ENCODE measurements at regions not wholly inside any gene's neighbourhood (a gene's known extent, or its start where the extent isn't known, plus 50 kb on each side); places are given as distances from the start of the nearest gene placed in this dataset.

GRCh38 chr3:74349015-74349414 lies 265.4 kb downstream of the CNTN3 start:
- no peak overlapping the region for H3K27ac ChIP-seq
- no peak for TF ChIP-seq CTCF (conservative IDR thresholded peaks at IDR 0.05)
- no peak for TF ChIP-seq ZFX (IDR thresholded peaks at IDR 0.05)

GRCh38 chr3:74347563-74348268 lies 266.7 kb downstream of the CNTN3 start:
- no peak for TF ChIP-seq ZFX (IDR thresholded peaks at IDR 0.05)
- no peak for TF ChIP-seq CTCF (conservative IDR thresholded peaks at IDR 0.05)

GRCh38 chr3:74346896-74347295 lies 267.6 kb downstream of the CNTN3 start:
- no peak overlapping the region for H3K27ac ChIP-seq
- TF ChIP-seq CTCF (conservative IDR thresholded peaks at IDR 0.05) (no peak), ZFX (IDR thresholded peaks at IDR 0.05) (no peak)

More at GRCh38 chr3:74347563-74348268, 266.7 kb downstream of the CNTN3 start:
- no peak overlapping the region for H3K27ac ChIP-seq

GRCh38 chr3:74345701-74346100 lies 268.8 kb downstream of the CNTN3 start:
- TF ChIP-seq CTCF (conservative IDR thresholded peaks at IDR 0.05) (no peak), ZFX (IDR thresholded peaks at IDR 0.05) (no peak)
- H3K27ac ChIP-seq: no peak overlapping the region

GRCh38 chr3:74344865-74345440 lies 269.5 kb downstream of the CNTN3 start:
- H3K27ac ChIP-seq: no peak overlapping the region
- TF ChIP-seq ZFX (IDR thresholded peaks at IDR 0.05) (no peak), CTCF (conservative IDR thresholded peaks at IDR 0.05) (no peak)

- TF ChIP-seq ZFX (IDR thresholded peaks at IDR 0.05) (no peak), CTCF (conservative IDR thresholded peaks at IDR 0.05) (no peak)
- no peak overlapping the region for H3K27ac ChIP-seq
Observed at GRCh38 chr3:74343391-74343790, 271.1 kb downstream of the CNTN3 start.

GRCh38 chr3:74338998-74339397 lies 275.5 kb downstream of the CNTN3 start:
- no peak overlapping the region for H3K27ac ChIP-seq
- TF ChIP-seq ZFX (IDR thresholded peaks at IDR 0.05) (no peak), CTCF (conservative IDR thresholded peaks at IDR 0.05) (no peak)

Data from C4-2B (cell line).